ENCODE measurements at regions not wholly inside any gene's neighbourhood (a gene's known extent, or its start where the extent isn't known, plus 50 kb on each side); places are given as distances from the start of the nearest gene placed in this dataset.
A peak's percentile ranks its signal among the peaks of the same experiment; 100 is the strongest.
"Not testable (repeated sequence)": the region's sequence is repeated elsewhere in the genome, so short reads cannot be mapped to it uniquely, and the experiment has no call there.

- no peak for DNase-seq (ENCODE audit: low read depth in 4 of 4, low spot score in 2 of 4)
Measured at GRCh38 chr10:28434063-28434462, 98.9 kb upstream of the WAC start.

GRCh38 chr10:28442403-28442802 lies 90.5 kb upstream of the WAC start:
- no peak for DNase-seq (ENCODE audit: low read depth in 4 of 4, low spot score in 2 of 4)

- DNase-seq (ENCODE audit: low read depth in 4 of 4, low spot score in 2 of 4) = no peak
Measured at GRCh38 chr10:28444031-28444430, 88.9 kb upstream of the WAC start.

GRCh38 chr10:28445516-28445915 lies 87.4 kb upstream of the WAC start:
- peak in 1 of 4 donors; percentile 19 for DNase-seq (ENCODE audit: low read depth in 4 of 4, low spot score in 2 of 4)

GRCh38 chr10:28449382-28449781 lies 83.5 kb upstream of the WAC start:
- no peak for DNase-seq (ENCODE audit: low read depth in 4 of 4, low spot score in 2 of 4)

GRCh38 chr10:28449926-28450325 lies 83.0 kb upstream of the WAC start:
- no peak for DNase-seq (ENCODE audit: low read depth in 4 of 4, low spot score in 2 of 4)

- no peak for DNase-seq (ENCODE audit: low read depth in 4 of 4, low spot score in 2 of 4)
Measured at GRCh38 chr10:28453926-28454325, 79.0 kb upstream of the WAC start.

- DNase-seq (ENCODE audit: low read depth in 4 of 4, low spot score in 2 of 4) = no peak
Measured at GRCh38 chr10:28457110-28457509, 75.8 kb upstream of the WAC start.

GRCh38 chr10:28457873-28458272 lies 75.0 kb upstream of the WAC start:
- DNase-seq (ENCODE audit: low read depth in 4 of 4, low spot score in 2 of 4) = not testable (repeated sequence)

- no peak for DNase-seq (ENCODE audit: low read depth in 4 of 4, low spot score in 2 of 4)
Measured at GRCh38 chr10:28459453-28460144, 73.3 kb upstream of the WAC start.

GRCh38 chr10:28463141-28463540 lies 69.8 kb upstream of the WAC start:
- no peak for DNase-seq (ENCODE audit: low read depth in 4 of 4, low spot score in 2 of 4)

GRCh38 chr10:28463676-28464395 lies 69.1 kb upstream of the WAC start:
- DNase-seq (ENCODE audit: low read depth in 4 of 4, low spot score in 2 of 4) = no peak

GRCh38 chr10:28467615-28468014 lies 65.3 kb upstream of the WAC start:
- DNase-seq (ENCODE audit: low read depth in 4 of 4, low spot score in 2 of 4) = no peak

- no peak for DNase-seq (ENCODE audit: low read depth in 4 of 4, low spot score in 2 of 4)
Measured at GRCh38 chr10:28468707-28469483, 64.0 kb upstream of the WAC start.

GRCh38 chr10:28470873-28471651 lies 61.9 kb upstream of the WAC start:
- DNase-seq (ENCODE audit: low read depth in 4 of 4, low spot score in 2 of 4) = no peak

GRCh38 chr10:28471652-28472050 lies 61.3 kb upstream of the WAC start:
- DNase-seq (ENCODE audit: low read depth in 4 of 4, low spot score in 2 of 4) = no peak

- no peak for DNase-seq (ENCODE audit: low read depth in 4 of 4, low spot score in 2 of 4)
Measured at GRCh38 chr10:28478646-28479045, 54.3 kb upstream of the WAC start.

GRCh38 chr10:28479425-28479865 lies 53.5 kb upstream of the WAC start:
- no peak for DNase-seq (ENCODE audit: low read depth in 4 of 4, low spot score in 2 of 4)

GRCh38 chr10:28479927-28480627 lies 52.8 kb upstream of the WAC start:
- no peak for DNase-seq (ENCODE audit: low read depth in 4 of 4, low spot score in 2 of 4)

GRCh38 chr10:28480628-28480965 lies 52.3 kb upstream of the WAC start:
- no peak for DNase-seq (ENCODE audit: low read depth in 4 of 4, low spot score in 2 of 4)

Data from left renal cortex interstitium (tissue), 4 donors.